DOHH2 (cell line): ENCODE measurements at regions not wholly inside any gene's neighbourhood (a gene's known extent, or its start where the extent isn't known, plus 50 kb on each side); places are given as distances from the start of the nearest gene placed in this dataset.

ENCODE experiments used
- CTCF ChIP-seq: fragments of 200-600 bp; sonication (generic); IDR thresholded peaks from one replicate; pipeline ENCODE4 v1.5.1; 2014; ENCODE audit warnings: antibody characterized with exemption, mild to moderate bottlenecking, low read depth, low read length; ENCODE audit not compliant: poor library complexity, severe bottlenecking
- EZH2phosphoT487 ChIP-seq: fragments of 200-600 bp; sonication (generic); IDR thresholded peaks from 2 replicates; pipeline ENCODE4 v1.6.1; 2017; ENCODE audit warnings: borderline replicate concordance, mild to moderate bottlenecking, antibody characterized with exemption, low read length, moderate library complexity, mixed read lengths

DNA sequence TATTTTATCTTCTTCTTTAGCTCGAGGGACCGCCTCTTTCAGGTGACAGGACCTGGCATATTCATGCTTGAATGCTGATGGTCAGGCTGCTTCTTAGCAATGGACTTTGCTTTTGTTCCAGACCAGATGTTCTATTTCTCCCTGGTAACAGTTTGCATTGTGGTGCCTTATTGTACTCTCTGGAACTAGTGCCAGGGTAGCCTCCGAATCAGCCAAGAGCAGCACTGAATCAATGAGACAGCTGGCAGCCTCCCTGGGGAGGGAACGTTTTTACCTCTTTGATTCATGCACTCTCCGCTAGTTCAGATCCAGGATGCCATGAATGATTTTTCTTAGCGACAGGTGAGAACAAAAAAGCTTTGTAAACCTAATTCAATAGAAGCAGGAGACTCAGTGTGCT is 54.1 kb upstream of the NXPH1 start:
- TF ChIP-seq CTCF, result no peak
- no peak for TF ChIP-seq EZH2phosphoT487
